PFSK-1 (cell line): ENCODE measurements at regions not wholly inside any gene's neighbourhood (a gene's known extent, or its start where the extent isn't known, plus 50 kb on each side); places are given as distances from the start of the nearest gene placed in this dataset.

ENCODE experiments used
- FOXP2 ChIP-seq: optimal IDR thresholded peaks from 2 replicates; pipeline ENCODE3; 2011; ENCODE audit warnings: borderline replicate concordance, control low read depth, inconsistent platforms; ENCODE audit not compliant: insufficient read depth; ENCODE audit errors: extremely low read length, extremely low read depth
- POLR2AphosphoS5 ChIP-seq: IDR thresholded peaks from 2 replicates; pipeline ENCODE4 v1.6.1; 2012; ENCODE audit warnings: low read depth, mild to moderate bottlenecking, control low read depth, low read length, moderate library complexity
- SIN3A ChIP-seq: IDR thresholded peaks from 2 replicates; pipeline ENCODE4 v1.6.1; 2012; ENCODE audit warnings: mild to moderate bottlenecking, low read length, moderate library complexity, borderline replicate concordance; ENCODE audit not compliant: insufficient read depth
- TAF1 ChIP-seq: IDR thresholded peaks from 2 replicates; pipeline ENCODE4 v1.6.1; 2012; ENCODE audit warnings: low read length, control low read depth, borderline replicate concordance; ENCODE audit not compliant: insufficient read depth
- TF ChIP-seq, protein P1 (sequence below), 2 experiments: IDR thresholded peaks; 2 replicates each; pipeline versions ENCODE4 v1.6.1 to v1.8.0; 2011 to 2012; ENCODE audit warnings: low read depth in 2 of 2, low read length in 2 of 2, control low read depth in 1 of 2, inconsistent platforms in 1 of 2, mild to moderate bottlenecking in 1 of 2, moderate library complexity in 1 of 2; ENCODE audit not compliant: insufficient read depth in 1 of 2

DNA sequence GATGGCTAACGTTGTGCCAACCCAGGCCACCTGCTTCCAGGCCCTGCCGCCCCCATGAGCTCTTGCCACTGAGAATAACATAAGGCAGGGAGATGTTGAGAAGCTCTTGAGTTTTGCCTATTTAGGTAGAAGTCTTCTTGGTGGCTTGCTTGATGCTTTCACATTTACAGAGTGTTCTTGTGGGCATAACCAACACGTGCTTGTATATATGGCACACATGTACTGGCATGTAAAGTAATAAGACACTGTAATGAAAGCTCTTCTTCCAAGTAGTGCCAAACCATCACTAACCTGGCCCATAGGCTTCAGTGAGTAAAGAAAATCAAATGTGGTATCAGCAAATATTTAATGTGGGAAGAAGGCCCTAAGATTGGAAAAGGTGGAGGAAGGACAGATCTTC, 146.9 kb upstream of the CITED2 start:
- TF ChIP-seq SIN3A (no peak), POLR2AphosphoS5 (no peak), TAF1 (no peak)
- TF ChIP-seq, protein P1, sequence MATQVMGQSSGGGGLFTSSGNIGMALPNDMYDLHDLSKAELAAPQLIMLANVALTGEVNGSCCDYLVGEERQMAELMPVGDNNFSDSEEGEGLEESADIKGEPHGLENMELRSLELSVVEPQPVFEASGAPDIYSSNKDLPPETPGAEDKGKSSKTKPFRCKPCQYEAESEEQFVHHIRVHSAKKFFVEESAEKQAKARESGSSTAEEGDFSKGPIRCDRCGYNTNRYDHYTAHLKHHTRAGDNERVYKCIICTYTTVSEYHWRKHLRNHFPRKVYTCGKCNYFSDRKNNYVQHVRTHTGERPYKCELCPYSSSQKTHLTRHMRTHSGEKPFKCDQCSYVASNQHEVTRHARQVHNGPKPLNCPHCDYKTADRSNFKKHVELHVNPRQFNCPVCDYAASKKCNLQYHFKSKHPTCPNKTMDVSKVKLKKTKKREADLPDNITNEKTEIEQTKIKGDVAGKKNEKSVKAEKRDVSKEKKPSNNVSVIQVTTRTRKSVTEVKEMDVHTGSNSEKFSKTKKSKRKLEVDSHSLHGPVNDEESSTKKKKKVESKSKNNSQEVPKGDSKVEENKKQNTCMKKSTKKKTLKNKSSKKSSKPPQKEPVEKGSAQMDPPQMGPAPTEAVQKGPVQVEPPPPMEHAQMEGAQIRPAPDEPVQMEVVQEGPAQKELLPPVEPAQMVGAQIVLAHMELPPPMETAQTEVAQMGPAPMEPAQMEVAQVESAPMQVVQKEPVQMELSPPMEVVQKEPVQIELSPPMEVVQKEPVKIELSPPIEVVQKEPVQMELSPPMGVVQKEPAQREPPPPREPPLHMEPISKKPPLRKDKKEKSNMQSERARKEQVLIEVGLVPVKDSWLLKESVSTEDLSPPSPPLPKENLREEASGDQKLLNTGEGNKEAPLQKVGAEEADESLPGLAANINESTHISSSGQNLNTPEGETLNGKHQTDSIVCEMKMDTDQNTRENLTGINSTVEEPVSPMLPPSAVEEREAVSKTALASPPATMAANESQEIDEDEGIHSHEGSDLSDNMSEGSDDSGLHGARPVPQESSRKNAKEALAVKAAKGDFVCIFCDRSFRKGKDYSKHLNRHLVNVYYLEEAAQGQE (IDR thresholded peaks at IDR 0.05; ENCODE audit: insufficient read depth in 1 of 2, low read depth in 2 of 2, low read length in 2 of 2), result no peak

DNA sequence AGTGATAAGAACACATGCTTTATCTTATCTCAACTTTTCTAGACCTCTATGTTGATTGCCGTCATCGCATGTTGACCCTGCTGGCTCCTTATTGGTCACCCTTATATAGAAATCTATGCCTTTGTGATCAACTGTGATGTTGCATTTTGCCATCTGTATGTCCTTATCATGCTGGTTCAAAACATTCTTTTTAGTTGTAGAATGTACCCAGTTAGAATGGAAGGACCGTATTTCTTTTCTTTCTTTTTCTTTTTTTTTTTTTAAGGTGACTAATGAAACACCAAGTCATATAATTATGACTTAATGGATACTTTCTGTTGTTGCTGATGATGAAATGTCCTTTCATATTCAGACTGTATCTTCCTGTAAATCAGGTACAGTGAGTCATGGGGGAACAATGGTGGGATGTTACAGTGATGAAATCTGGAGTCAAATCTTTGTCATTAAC, 145.9 kb upstream of the CITED2 start:
- TF ChIP-seq SIN3A (no peak), FOXP2 (no peak), TAF1 (no peak), POLR2AphosphoS5 (no peak)
- TF ChIP-seq, protein P1 (IDR thresholded peaks at IDR 0.05; ENCODE audit: insufficient read depth in 1 of 2, low read depth in 2 of 2, low read length in 2 of 2), result no peak

DNA sequence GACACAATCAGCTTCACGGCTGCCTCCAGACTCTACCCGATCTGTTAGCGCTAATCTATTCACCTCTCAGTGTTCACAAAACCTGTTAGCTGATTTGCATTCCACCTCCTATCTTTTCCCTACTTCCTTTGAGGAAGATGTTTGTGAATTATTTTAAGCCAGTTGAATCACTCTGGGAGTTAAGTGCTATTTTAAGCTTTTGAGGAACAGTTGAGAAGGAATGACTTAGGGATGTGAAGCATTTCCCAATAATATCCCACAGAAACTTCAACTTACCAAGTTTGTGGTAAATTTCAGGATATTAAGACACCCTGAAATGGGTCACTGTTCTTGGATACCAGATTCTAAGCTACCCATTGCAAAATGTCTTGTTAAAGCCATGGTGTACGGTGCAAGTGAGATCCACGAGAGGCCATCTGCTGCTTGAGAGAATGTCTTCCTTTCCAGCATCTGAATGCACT, 145.2 kb upstream of the CITED2 start:
- TF ChIP-seq FOXP2, result no peak
- TF ChIP-seq TAF1, result no peak
- no peak for TF ChIP-seq SIN3A
- TF ChIP-seq POLR2AphosphoS5, result no peak
- TF ChIP-seq, protein P1 (IDR thresholded peaks at IDR 0.05; ENCODE audit: insufficient read depth in 1 of 2, low read depth in 2 of 2, low read length in 2 of 2), result no peak

DNA sequence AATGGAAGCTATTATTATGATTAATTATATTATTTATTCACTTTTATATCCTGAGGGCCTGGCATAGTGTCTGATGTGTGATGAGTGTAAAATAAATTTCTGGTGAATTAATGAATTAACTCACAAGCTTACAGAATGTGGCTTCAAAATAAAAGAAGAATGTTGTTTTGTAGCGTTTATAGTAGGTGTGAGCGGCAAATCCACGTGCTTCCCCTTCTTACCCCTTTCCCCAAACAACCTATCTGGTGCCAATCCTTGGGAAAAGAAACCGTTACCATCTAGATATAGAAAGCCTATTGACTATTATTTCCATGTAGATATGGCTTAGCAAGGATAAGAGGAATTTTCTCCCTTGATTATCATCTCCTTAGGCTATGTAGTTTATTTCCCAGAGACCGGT, 144.6 kb upstream of the CITED2 start:
- TF ChIP-seq SIN3A, result no peak
- no peak for TF ChIP-seq TAF1
- no peak for TF ChIP-seq POLR2AphosphoS5
- TF ChIP-seq, protein P1 (IDR thresholded peaks at IDR 0.05; ENCODE audit: insufficient read depth in 1 of 2, low read depth in 2 of 2, low read length in 2 of 2), result no peak
- TF ChIP-seq FOXP2, result no peak

DNA sequence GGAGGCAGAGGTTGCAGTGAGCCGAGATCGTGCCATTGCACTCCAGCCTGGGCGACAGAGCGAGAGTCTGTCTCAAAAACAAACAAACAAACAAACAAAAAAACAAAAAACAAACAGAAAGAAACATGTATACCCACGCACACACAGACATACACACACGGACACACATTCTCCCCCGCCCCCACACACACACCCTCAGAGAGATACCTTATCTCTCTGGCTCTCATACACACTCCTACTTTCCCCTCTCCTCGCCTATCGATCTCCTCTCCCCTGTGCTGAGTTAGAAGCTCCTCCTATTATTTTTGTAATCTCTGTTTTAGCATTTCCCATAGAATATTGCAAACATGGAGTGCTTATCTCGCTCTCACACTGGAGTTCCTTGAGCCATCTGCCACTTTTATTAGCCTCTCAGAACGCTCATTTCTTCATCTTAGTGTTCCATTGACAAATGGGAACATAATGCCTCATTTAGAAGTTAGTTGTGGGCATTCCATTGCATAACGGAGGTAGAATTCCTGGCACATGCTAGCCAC, 144.2 kb upstream of the CITED2 start:
- TF ChIP-seq POLR2AphosphoS5 (no peak), FOXP2 (no peak), TAF1 (no peak), SIN3A (no peak)
- TF ChIP-seq, protein P1 (IDR thresholded peaks at IDR 0.05; ENCODE audit: insufficient read depth in 1 of 2, low read depth in 2 of 2, low read length in 2 of 2), result no peak
